Activated naive CD4-positive, alpha-beta T cell treated with anti-CD3 and anti-CD28 coated beads, Interleukin-2, amount 50 U/mL, for 72 hours (primary cell): ENCODE measurements at regions not wholly inside any gene's neighbourhood (a gene's known extent, or its start where the extent isn't known, plus 50 kb on each side); places are given as distances from the start of the nearest gene placed in this dataset.
"Not testable (repeated sequence)": the region's sequence is repeated elsewhere in the genome, so short reads cannot be mapped to it uniquely, and the experiment has no call there.

ENCODE experiments used
- ATAC-seq, 2 donors: fragments of 150-1000 bp; cut with Tn5 transposase; 2 replicates each; pipeline ENCODE4 v1.10.0; 2021; ENCODE audit warnings: mild to moderate bottlenecking in 2 of 2, moderate library complexity in 2 of 2
- DNase-seq, 2 donors: peaks; one replicate each; pipeline ENCODE4 v3.0.0; 2021 to 2022; ENCODE audit warnings: low spot score in 2 of 2
- H3K27ac Mint-ChIP-seq, 2 donors: one replicate each; pipeline ENCODE4 v1.8.0; 2022; ENCODE audit warnings: mild to moderate bottlenecking in 2 of 2, mixed read lengths in 2 of 2
- H3K36me3 Mint-ChIP-seq, 2 donors: one replicate each; pipeline ENCODE4 v1.8.0; 2022; ENCODE audit warnings: mixed read lengths in 2 of 2
- H3K9me3 Mint-ChIP-seq, 2 donors: one replicate each; pipeline ENCODE4 v1.8.0; 2022; ENCODE audit warnings: mixed read lengths in 2 of 2

DNA sequence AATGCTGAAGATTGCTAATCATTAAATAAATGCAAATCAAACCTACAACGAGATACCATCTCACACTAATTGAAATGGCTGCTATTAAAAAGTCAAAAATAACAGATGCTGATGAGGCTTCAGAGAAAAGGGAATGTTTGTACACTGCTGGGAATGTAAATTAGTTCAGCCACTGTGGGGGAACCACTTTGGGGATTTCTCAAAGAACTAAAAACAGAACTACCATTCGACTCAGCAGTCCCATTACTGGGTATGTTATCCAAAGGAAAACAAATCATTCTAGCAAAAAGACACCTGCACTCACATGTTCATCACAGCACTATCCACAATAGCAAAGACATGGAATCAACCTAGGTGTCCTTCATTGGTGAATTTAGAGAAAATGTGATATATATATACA is 379.0 kb upstream of the CNTNAP2 start:
- DNase-seq (no peak), ATAC-seq (no peak)
- no peak overlapping the region for H3K27ac Mint-ChIP-seq
- peaks cover 6 to 12% of the 10 kb centered on the region in 2 donors for H3K9me3 Mint-ChIP-seq
- H3K36me3 Mint-ChIP-seq, result no peaks in the 10 kb centered on the region

GRCh38 chr7:145735061-145735460 is 381.5 kb upstream of the CNTNAP2 start:
- no peak overlapping the region for H3K27ac Mint-ChIP-seq
- DNase-seq (no peak), ATAC-seq (no peak)
- peaks cover 6 to 16% of the 10 kb centered on the region in 2 donors for H3K9me3 Mint-ChIP-seq
- no peaks in the 10 kb centered on the region for H3K36me3 Mint-ChIP-seq

DNA sequence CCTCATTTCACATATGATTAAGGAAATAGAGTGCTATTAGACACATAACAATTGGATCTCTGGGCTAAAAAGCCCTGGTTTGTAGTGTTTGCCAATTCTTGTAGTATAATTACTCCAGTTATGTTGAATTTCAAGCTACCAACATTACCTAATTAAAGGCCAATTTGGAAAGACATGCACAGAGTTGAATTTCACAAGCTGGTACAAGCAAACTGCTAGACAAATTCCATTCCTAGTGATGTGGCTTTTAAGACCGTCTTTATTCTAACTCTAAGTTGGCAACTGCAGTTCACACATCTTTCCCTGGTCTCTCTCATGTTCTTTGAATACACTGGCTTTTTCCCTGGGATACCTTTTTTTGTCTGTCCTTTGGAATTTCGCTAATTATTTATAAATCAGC is 384.1 kb upstream of the CNTNAP2 start:
- no peak overlapping the region for H3K27ac Mint-ChIP-seq

GRCh38 chr7:145729691-145730090 is 386.9 kb upstream of the CNTNAP2 start:
- Mint-ChIP-seq H3K36me3 (no peaks in the 10 kb centered on the region), H3K27ac (no peak overlapping the region), H3K9me3 (peaks cover 0 to 7% of the 10 kb centered on the region in 2 donors)
- no peak for DNase-seq
- no peak for ATAC-seq

More for the DNA sequence above, 384.1 kb upstream of the CNTNAP2 start:
- Mint-ChIP-seq H3K9me3 (peaks cover 6 to 11% of the 10 kb centered on the region in 2 donors), H3K36me3 (no peaks in the 10 kb centered on the region)
- DNase-seq, result no peak
- no peak for ATAC-seq

- H3K9me3 Mint-ChIP-seq, result peaks cover 11 to 23% of the 10 kb centered on the region in 2 donors
- no peaks in the 10 kb centered on the region for H3K36me3 Mint-ChIP-seq
- no peak for ATAC-seq
- H3K27ac Mint-ChIP-seq, result no peak overlapping the region
- DNase-seq, result no peak
Measured at GRCh38 chr7:145718129-145718528, 398.5 kb upstream of the CNTNAP2 start.

DNA sequence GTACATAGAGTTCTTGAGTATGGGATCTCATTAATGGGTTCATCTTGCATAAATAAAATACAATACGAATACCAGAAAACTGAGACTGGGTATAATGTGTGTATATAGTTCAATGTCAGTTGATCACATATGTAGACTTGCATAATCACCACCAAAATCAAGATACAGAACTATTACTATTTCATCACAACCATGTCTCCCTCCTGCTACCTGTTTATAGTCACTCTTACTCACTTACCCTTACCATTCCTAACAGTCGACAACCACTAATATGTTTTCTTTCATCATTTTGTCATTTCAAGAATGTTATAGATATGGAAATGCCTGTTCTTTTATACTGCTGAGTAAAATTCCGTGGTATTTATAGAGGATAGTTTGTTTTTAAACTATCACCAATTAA is 416.1 kb upstream of the CNTNAP2 start:
- no peaks in the 10 kb centered on the region for H3K36me3 Mint-ChIP-seq
- H3K27ac Mint-ChIP-seq, result no peak overlapping the region
- ATAC-seq, result no peak
- H3K9me3 Mint-ChIP-seq, result peaks cover 5 to 7% of the 10 kb centered on the region in 2 donors
- no peak for DNase-seq

DNA sequence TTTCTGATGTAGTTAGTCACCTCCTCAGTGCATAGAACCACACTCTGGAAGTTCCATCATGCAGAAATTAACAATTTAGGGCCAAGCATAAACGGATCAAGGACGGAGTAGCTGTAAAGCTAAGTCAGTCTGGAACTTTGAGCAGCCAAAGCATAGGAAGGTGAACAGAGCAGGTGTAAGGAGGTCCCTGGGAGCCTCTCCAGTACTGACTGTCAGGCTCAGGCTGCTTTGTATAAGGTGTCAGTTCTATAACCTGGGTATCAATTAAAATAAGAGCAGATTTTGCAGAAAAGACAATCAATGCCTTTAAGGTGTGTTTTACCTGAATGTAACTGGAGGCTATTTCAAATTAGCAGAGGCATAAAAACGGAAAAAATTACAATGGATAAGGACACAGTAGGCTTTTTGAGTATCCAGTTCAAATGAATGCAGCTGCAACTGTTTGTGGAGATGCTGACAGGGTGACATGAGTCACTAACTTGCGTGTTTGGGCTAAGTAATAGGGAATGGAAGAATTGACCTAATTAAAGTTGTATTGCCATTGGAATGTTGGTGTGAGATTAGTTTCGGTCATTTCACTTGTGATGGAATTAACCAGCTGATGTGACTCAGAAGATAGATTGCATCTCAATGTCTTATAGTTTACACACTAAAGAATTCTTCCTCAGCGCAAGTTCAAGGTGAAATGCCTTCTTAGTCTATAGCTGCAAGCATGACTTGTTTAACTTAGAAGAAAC is 417.9 kb upstream of the CNTNAP2 start:
- ATAC-seq, result no peak
- no peak for DNase-seq
- Mint-ChIP-seq H3K27ac (no peak overlapping the region), H3K36me3 (no peaks in the 10 kb centered on the region), H3K9me3 (peaks cover 3 to 5% of the 10 kb centered on the region in 2 donors)

DNA sequence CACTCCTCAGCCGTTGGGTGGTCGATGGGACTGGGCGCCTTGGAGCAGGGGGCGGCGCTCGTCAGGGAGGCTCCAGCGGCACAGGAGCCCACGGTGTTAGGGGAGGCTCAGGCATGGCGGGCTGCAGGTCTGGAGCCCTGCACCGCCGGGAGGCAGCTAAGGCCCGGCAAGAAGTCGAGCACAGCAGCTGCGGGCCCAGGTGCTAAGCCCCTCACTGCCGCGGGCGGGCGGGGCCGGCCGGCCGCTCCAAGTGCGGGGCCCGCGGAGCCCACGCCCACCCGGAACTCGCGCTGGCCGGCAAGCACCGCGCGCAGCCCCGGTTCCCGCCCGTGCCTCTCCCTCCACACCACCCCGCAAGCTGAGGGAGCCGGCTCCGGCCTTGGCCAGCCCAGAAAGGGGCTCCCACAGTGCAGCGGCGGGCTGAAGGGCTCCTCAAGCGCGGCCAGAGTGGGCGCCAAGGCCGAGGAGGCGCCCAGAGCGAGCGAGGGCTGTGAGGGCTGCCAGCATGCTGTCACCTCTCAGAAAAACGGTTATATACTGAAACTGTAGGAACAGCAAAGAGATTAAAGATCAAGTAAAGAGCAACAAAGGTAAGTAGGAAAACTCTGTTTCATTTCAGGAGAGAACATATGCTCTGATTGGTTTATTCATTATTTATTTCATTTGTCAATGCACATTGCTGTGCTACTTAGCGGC is 419.0 kb upstream of the CNTNAP2 start:
- not testable (repeated sequence) for DNase-seq, H3K36me3 Mint-ChIP-seq, H3K27ac Mint-ChIP-seq, ATAC-seq, H3K9me3 Mint-ChIP-seq

DNA sequence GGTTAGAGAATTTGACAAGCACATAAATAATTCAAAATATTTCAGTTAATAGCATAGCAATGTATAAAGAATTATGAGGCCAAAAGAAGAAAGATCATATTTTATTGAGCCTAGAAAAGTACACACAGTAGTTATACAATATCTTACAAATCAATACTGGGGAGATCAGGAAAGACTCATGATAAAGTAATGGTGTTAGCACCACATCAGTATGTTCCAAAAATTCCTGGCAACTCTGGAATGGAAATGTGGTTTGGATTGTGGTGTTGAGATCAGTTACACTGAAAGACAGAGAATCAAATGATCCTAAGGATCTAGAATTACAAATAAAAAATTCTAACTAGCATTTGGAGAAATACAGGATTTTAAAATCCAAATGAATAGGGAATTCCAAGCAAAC is 420.5 kb upstream of the CNTNAP2 start:
- no peak overlapping the region for H3K27ac Mint-ChIP-seq
- DNase-seq (no peak), ATAC-seq (no peak)
- H3K36me3 Mint-ChIP-seq, result no peaks in the 10 kb centered on the region
- peaks cover 3 to 5% of the 10 kb centered on the region in 2 donors for H3K9me3 Mint-ChIP-seq

- Mint-ChIP-seq H3K9me3 (peaks cover 9 to 15% of the 10 kb centered on the region in 2 donors), H3K36me3 (no peaks in the 10 kb centered on the region), H3K27ac (no peak overlapping the region)
- no peak for ATAC-seq
- DNase-seq, result no peak
Measured at GRCh38 chr7:145692237-145692950, 424.2 kb upstream of the CNTNAP2 start.

- Mint-ChIP-seq H3K9me3 (peaks cover 6 to 15% of the 10 kb centered on the region in 2 donors), H3K36me3 (no peaks in the 10 kb centered on the region), H3K27ac (no peak overlapping the region)
- no peak for ATAC-seq
- DNase-seq, result no peak
Measured at GRCh38 chr7:145691377-145691914, 425.2 kb upstream of the CNTNAP2 start.

DNA sequence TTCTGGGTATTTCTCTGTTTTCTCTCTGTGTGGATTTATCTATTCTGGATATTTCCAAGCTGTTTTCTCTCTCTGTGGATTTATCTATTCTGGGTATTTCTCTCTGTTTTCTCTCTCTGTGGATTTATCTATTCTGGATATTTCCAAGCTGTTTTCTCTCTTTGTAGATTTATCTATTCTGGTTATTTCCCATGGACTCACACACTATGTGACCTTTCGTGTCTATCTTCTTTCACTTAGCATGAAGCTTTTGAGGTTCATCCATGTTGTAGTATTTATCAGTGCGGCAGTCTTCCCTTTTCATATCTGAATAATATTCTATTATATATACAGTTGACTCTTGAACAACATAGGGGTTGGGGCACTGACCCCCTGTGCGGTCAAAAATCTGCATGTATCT is 435.0 kb upstream of the CNTNAP2 start:
- Mint-ChIP-seq H3K27ac (no peak overlapping the region), H3K36me3 (no peaks in the 10 kb centered on the region), H3K9me3 (peaks cover 10 to 16% of the 10 kb centered on the region in 2 donors)
- no peak for DNase-seq
- ATAC-seq, result no peak

- peaks cover 10 to 14% of the 10 kb centered on the region in 2 donors for H3K9me3 Mint-ChIP-seq
- DNase-seq (no peak), ATAC-seq (no peak)
- H3K36me3 Mint-ChIP-seq, result no peaks in the 10 kb centered on the region
- H3K27ac Mint-ChIP-seq, result no peak overlapping the region
Measured at GRCh38 chr7:145681159-145681558, 435.4 kb upstream of the CNTNAP2 start.

GRCh38 chr7:145665499-145666258 is 450.9 kb upstream of the CNTNAP2 start:
- Mint-ChIP-seq H3K27ac (no peak overlapping the region), H3K36me3 (peaks cover 0 to 4% of the 10 kb centered on the region in 2 donors), H3K9me3 (peaks cover 27 to 28% of the 10 kb centered on the region in 2 donors)
- ATAC-seq (no peak), DNase-seq (no peak)

DNA sequence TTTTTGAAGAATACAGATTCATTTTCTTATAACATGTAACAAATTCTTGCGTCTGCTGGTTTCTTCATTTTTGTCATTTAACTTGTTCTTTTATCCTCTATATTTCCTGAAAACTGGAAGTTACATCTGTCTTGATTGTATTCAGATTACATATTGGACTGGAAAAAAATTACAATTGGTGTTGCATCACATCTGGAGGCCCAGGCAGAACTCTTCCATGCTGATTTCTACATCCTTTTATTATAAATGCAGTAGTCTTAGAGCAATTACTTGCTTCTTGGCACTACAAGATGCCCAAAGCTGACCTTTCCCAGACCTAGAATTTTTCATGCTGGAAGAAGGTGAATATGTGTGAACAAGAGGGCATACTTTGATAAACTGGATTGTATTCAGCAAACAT is 460.9 kb upstream of the CNTNAP2 start:
- ATAC-seq (no peak), DNase-seq (no peak)
- no peaks in the 10 kb centered on the region for H3K36me3 Mint-ChIP-seq
- peaks cover 12 to 19% of the 10 kb centered on the region in 2 donors for H3K9me3 Mint-ChIP-seq
- H3K27ac Mint-ChIP-seq, result no peak overlapping the region

GRCh38 chr7:145645135-145645515 is 471.5 kb upstream of the CNTNAP2 start:
- no peaks in the 10 kb centered on the region for H3K36me3 Mint-ChIP-seq
- H3K9me3 Mint-ChIP-seq, result peaks cover 9 to 12% of the 10 kb centered on the region in 2 donors
- no peak for DNase-seq
- H3K27ac Mint-ChIP-seq, result no peak overlapping the region
- no peak for ATAC-seq
